ENCODE measurements at regions not wholly inside any gene's neighbourhood (a gene's known extent, or its start where the extent isn't known, plus 50 kb on each side); places are given as distances from the start of the nearest gene placed in this dataset.
"Not testable (repeated sequence)": the region's sequence is repeated elsewhere in the genome, so short reads cannot be mapped to it uniquely, and the experiment has no call there.

DNA sequence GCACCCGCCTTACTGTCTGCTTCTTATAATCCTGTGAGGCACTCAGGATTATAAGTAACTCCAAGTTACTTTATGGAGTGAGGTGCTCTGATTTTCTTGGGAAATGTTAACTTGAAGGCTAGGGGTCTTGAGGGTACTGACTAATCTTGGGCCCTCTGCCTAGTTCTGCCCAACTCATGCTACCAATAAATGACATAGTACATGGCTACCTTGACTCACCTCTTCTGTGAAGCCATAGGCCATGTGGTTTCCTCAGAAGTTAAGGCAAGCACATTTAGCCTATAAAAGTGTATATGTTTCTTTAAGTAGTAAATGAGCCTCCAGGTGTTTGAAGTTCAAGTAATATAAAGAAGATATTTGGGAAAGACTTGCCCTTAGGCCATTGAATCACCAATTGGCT, 99.8 kb upstream of the CASK start:
- Histone ChIP-seq H3K4me1 (ENCODE audit: control insufficient read depth in 2 of 2, insufficient read depth in 2 of 2, low read length in 2 of 2) (no peaks in the 10 kb centered on the region), H3K4me3 (ENCODE audit: low read length in 2 of 2) (no peak overlapping the region), H3K9me3 (ENCODE audit: control insufficient read depth in 2 of 2, low read length in 2 of 2) (no peaks in the 10 kb centered on the region), H3K27ac (ENCODE audit: low read depth in 2 of 2, low read length in 2 of 2) (no peak overlapping the region), H3K36me3 (ENCODE audit: control insufficient read depth in 2 of 2, insufficient read depth in 2 of 2, low read length in 2 of 2) (no peaks in the 10 kb centered on the region), H3K27me3 (ENCODE audit: control insufficient read depth in 2 of 2, insufficient read depth in 2 of 2, low read length in 2 of 2) (peaks cover 0 to 2% of the 10 kb centered on the region in 2 donors), H3K9ac (ENCODE audit: low read depth in 1 of 2, low read length in 2 of 2) (no peak overlapping the region)

DNA sequence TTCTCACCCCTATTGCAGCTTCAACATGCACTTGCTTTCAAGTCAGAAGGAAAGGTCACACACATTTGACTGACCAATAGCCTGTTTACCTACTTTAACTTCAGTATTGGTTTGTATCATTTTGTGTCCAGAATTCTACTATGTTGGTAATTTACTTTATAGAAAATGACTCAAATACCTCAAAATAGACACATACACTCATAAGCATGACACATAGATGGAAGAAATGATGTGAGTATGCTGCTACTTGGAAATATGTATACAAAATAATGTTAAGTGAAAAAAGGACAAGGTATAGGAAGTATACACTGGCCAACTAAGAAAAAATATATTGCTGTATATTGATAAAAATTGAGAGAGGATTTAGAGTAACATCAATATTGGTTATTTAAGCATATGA, 98.8 kb upstream of the CASK start:
- no peak overlapping the region for H3K9ac ChIP-seq (ENCODE audit: low read depth in 1 of 2, low read length in 2 of 2)
- H3K27ac ChIP-seq (ENCODE audit: low read depth in 2 of 2, low read length in 2 of 2): no peak overlapping the region
- peaks cover 0 to 2% of the 10 kb centered on the region in 2 donors for H3K27me3 ChIP-seq (ENCODE audit: control insufficient read depth in 2 of 2, insufficient read depth in 2 of 2, low read length in 2 of 2)
- H3K36me3 ChIP-seq (ENCODE audit: control insufficient read depth in 2 of 2, insufficient read depth in 2 of 2, low read length in 2 of 2): no peaks in the 10 kb centered on the region
- no peaks in the 10 kb centered on the region for H3K4me1 ChIP-seq (ENCODE audit: control insufficient read depth in 2 of 2, insufficient read depth in 2 of 2, low read length in 2 of 2)
- no peaks in the 10 kb centered on the region for H3K9me3 ChIP-seq (ENCODE audit: control insufficient read depth in 2 of 2, low read length in 2 of 2)
- H3K4me3 ChIP-seq (ENCODE audit: low read length in 2 of 2): no peak overlapping the region

GRCh38 chrX:42021058-42021457, 97.7 kb upstream of the CASK start:
- H3K9ac ChIP-seq (ENCODE audit: low read depth in 1 of 2, low read length in 2 of 2): no peak overlapping the region
- no peaks in the 10 kb centered on the region for H3K36me3 ChIP-seq (ENCODE audit: control insufficient read depth in 2 of 2, insufficient read depth in 2 of 2, low read length in 2 of 2)
- H3K4me1 ChIP-seq (ENCODE audit: control insufficient read depth in 2 of 2, insufficient read depth in 2 of 2, low read length in 2 of 2): no peaks in the 10 kb centered on the region
- no peak overlapping the region for H3K4me3 ChIP-seq (ENCODE audit: low read length in 2 of 2)
- peaks cover 0 to 2% of the 10 kb centered on the region in 2 donors for H3K27me3 ChIP-seq (ENCODE audit: control insufficient read depth in 2 of 2, insufficient read depth in 2 of 2, low read length in 2 of 2)
- no peaks in the 10 kb centered on the region for H3K9me3 ChIP-seq (ENCODE audit: control insufficient read depth in 2 of 2, low read length in 2 of 2)
- no peak overlapping the region for H3K27ac ChIP-seq (ENCODE audit: low read depth in 2 of 2, low read length in 2 of 2)

DNA sequence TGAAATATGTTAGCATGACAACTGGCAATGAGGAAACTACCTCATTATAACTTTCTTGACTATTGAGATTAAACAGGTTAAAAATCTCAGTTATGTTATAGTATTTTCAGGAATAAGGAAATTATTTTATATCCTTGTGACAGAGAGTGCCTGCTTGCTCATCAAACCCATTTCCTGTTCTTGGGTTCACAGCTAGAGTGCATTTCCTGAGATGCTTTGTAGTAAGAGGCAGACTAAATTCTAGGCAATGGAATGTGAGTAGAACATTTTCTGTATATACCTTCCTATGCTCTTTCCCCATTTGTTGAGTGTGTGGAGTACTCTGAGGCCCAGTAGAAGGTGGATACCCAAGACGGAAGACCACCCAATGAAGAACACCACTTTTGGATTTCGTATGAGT, 96.9 kb upstream of the CASK start:
- H3K27me3 ChIP-seq (ENCODE audit: control insufficient read depth in 2 of 2, insufficient read depth in 2 of 2, low read length in 2 of 2): peaks cover 0 to 2% of the 10 kb centered on the region in 2 donors
- no peaks in the 10 kb centered on the region for H3K9me3 ChIP-seq (ENCODE audit: control insufficient read depth in 2 of 2, low read length in 2 of 2)
- no peaks in the 10 kb centered on the region for H3K4me1 ChIP-seq (ENCODE audit: control insufficient read depth in 2 of 2, insufficient read depth in 2 of 2, low read length in 2 of 2)
- no peak overlapping the region for H3K27ac ChIP-seq (ENCODE audit: low read depth in 2 of 2, low read length in 2 of 2)
- H3K9ac ChIP-seq (ENCODE audit: low read depth in 1 of 2, low read length in 2 of 2): no peak overlapping the region
- H3K36me3 ChIP-seq (ENCODE audit: control insufficient read depth in 2 of 2, insufficient read depth in 2 of 2, low read length in 2 of 2): no peaks in the 10 kb centered on the region
- H3K4me3 ChIP-seq (ENCODE audit: low read length in 2 of 2): no peak overlapping the region

GRCh38 chrX:42017971-42018370, 94.6 kb upstream of the CASK start:
- no peaks in the 10 kb centered on the region for H3K4me1 ChIP-seq (ENCODE audit: control insufficient read depth in 2 of 2, insufficient read depth in 2 of 2, low read length in 2 of 2)
- H3K36me3 ChIP-seq (ENCODE audit: control insufficient read depth in 2 of 2, insufficient read depth in 2 of 2, low read length in 2 of 2): no peaks in the 10 kb centered on the region
- H3K27me3 ChIP-seq (ENCODE audit: control insufficient read depth in 2 of 2, insufficient read depth in 2 of 2, low read length in 2 of 2): peaks cover 0 to 2% of the 10 kb centered on the region in 2 donors
- H3K9me3 ChIP-seq (ENCODE audit: control insufficient read depth in 2 of 2, low read length in 2 of 2): no peaks in the 10 kb centered on the region
- H3K27ac ChIP-seq (ENCODE audit: low read depth in 2 of 2, low read length in 2 of 2): no peak overlapping the region
- H3K9ac ChIP-seq (ENCODE audit: low read depth in 1 of 2, low read length in 2 of 2): no peak overlapping the region
- no peak overlapping the region for H3K4me3 ChIP-seq (ENCODE audit: low read length in 2 of 2)

DNA sequence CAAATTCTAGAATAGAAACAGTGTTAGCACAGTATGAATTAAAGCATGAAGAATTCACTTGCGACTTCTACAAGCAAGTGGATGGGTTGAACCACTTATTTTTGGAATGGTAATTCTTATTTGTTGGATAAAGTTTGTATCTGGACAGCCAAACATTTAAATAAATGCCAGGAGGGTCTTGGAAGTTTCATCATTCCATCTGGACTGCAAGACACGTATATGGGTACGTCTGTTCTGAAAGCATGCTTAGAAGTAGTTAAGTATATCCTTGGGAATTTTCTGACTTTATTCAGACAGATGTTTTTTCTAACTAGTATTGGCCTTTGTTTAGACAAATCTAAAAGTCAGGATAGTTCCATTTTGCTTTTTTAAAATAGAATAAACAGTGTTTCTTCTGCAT, 77.5 kb upstream of the CASK start:
- Histone ChIP-seq H3K9me3 (ENCODE audit: control insufficient read depth in 2 of 2, low read length in 2 of 2) (no peaks in the 10 kb centered on the region), H3K27me3 (ENCODE audit: control insufficient read depth in 2 of 2, insufficient read depth in 2 of 2, low read length in 2 of 2) (no peaks in the 10 kb centered on the region), H3K36me3 (ENCODE audit: control insufficient read depth in 2 of 2, insufficient read depth in 2 of 2, low read length in 2 of 2) (no peaks in the 10 kb centered on the region), H3K27ac (ENCODE audit: low read depth in 2 of 2, low read length in 2 of 2) (no peak overlapping the region), H3K9ac (ENCODE audit: low read depth in 1 of 2, low read length in 2 of 2) (no peak overlapping the region), H3K4me3 (ENCODE audit: low read length in 2 of 2) (no peak overlapping the region), H3K4me1 (ENCODE audit: control insufficient read depth in 2 of 2, insufficient read depth in 2 of 2, low read length in 2 of 2) (no peaks in the 10 kb centered on the region)

DNA sequence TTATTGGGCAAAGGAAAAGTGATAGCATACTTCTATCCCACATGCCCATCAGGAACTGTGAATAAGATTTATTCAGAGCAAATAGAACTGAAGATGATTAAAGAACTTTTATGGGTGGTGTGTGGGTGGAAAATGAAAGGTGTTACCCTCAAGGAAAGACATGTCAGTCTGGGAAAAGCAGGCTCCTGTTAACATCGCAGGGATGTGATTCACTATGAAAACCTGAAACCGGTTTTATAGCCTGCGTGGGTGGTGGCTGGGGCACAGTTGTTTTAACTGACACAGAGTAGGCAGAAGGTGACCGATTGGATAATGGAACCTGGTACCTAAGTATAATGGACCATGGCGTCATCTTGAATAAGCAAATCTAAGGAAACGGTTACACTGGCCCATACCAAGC, 61.3 kb upstream of the CASK start:
- Histone ChIP-seq H3K9ac (ENCODE audit: low read depth in 1 of 2, low read length in 2 of 2) (no peak overlapping the region), H3K4me3 (ENCODE audit: low read length in 2 of 2) (no peak overlapping the region), H3K36me3 (ENCODE audit: control insufficient read depth in 2 of 2, insufficient read depth in 2 of 2, low read length in 2 of 2) (no peaks in the 10 kb centered on the region), H3K27ac (ENCODE audit: low read depth in 2 of 2, low read length in 2 of 2) (no peak overlapping the region), H3K27me3 (ENCODE audit: control insufficient read depth in 2 of 2, insufficient read depth in 2 of 2, low read length in 2 of 2) (no peaks in the 10 kb centered on the region), H3K9me3 (ENCODE audit: control insufficient read depth in 2 of 2, low read length in 2 of 2) (no peaks in the 10 kb centered on the region), H3K4me1 (ENCODE audit: control insufficient read depth in 2 of 2, insufficient read depth in 2 of 2, low read length in 2 of 2) (no peaks in the 10 kb centered on the region)

GRCh38 chrX:41982953-41983352, 59.6 kb upstream of the CASK start:
- Histone ChIP-seq H3K9ac (ENCODE audit: low read depth in 1 of 2, low read length in 2 of 2) (no peak overlapping the region), H3K36me3 (ENCODE audit: control insufficient read depth in 2 of 2, insufficient read depth in 2 of 2, low read length in 2 of 2) (no peaks in the 10 kb centered on the region), H3K4me3 (ENCODE audit: low read length in 2 of 2) (no peak overlapping the region), H3K27me3 (ENCODE audit: control insufficient read depth in 2 of 2, insufficient read depth in 2 of 2, low read length in 2 of 2) (no peaks in the 10 kb centered on the region), H3K9me3 (ENCODE audit: control insufficient read depth in 2 of 2, low read length in 2 of 2) (no peaks in the 10 kb centered on the region), H3K4me1 (ENCODE audit: control insufficient read depth in 2 of 2, insufficient read depth in 2 of 2, low read length in 2 of 2) (no peaks in the 10 kb centered on the region), H3K27ac (ENCODE audit: low read depth in 2 of 2, low read length in 2 of 2) (no peak overlapping the region)

DNA sequence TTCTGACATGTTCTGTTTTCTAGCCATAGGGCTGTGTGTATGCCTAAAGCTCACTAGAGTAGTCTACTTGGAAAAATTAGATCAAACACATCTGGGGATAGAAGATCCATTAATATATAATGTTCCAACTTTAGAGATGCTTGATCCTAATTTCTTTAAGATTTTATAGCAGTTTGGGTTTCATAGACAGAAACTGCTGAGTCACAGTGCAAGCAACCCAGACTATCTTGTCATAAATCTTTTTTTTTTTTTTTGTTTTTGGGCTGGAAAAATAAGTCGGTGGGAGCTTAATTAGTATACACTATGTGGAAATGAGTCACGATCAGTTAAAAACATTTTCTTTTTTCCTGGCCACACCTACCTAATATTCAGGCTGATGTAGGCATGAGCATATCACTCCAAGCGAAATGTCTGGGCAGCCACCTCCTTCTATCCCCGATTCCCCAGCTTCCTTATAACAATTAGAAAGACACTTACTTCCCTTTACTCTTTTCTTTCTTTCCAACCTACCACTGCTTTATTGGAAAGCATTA, 58.2 kb upstream of the CASK start:
- Histone ChIP-seq H3K9ac (ENCODE audit: low read depth in 1 of 2, low read length in 2 of 2) (no peak overlapping the region), H3K27ac (ENCODE audit: low read depth in 2 of 2, low read length in 2 of 2) (no peak overlapping the region), H3K4me1 (ENCODE audit: control insufficient read depth in 2 of 2, insufficient read depth in 2 of 2, low read length in 2 of 2) (no peaks in the 10 kb centered on the region), H3K9me3 (ENCODE audit: control insufficient read depth in 2 of 2, low read length in 2 of 2) (no peaks in the 10 kb centered on the region), H3K4me3 (ENCODE audit: low read length in 2 of 2) (no peak overlapping the region), H3K36me3 (ENCODE audit: control insufficient read depth in 2 of 2, insufficient read depth in 2 of 2, low read length in 2 of 2) (no peaks in the 10 kb centered on the region), H3K27me3 (ENCODE audit: control insufficient read depth in 2 of 2, insufficient read depth in 2 of 2, low read length in 2 of 2) (no peaks in the 10 kb centered on the region)

GRCh38 chrX:41974677-41975076, 51.3 kb upstream of the CASK start:
- not testable (repeated sequence) for H3K9me3 ChIP-seq (ENCODE audit: control insufficient read depth in 2 of 2, low read length in 2 of 2); H3K9ac ChIP-seq (ENCODE audit: low read depth in 1 of 2, low read length in 2 of 2); H3K4me1 ChIP-seq (ENCODE audit: control insufficient read depth in 2 of 2, insufficient read depth in 2 of 2, low read length in 2 of 2); H3K27me3 ChIP-seq (ENCODE audit: control insufficient read depth in 2 of 2, insufficient read depth in 2 of 2, low read length in 2 of 2); H3K4me3 ChIP-seq (ENCODE audit: low read length in 2 of 2); H3K36me3 ChIP-seq (ENCODE audit: control insufficient read depth in 2 of 2, insufficient read depth in 2 of 2, low read length in 2 of 2); H3K27ac ChIP-seq (ENCODE audit: low read depth in 2 of 2, low read length in 2 of 2)

DNA sequence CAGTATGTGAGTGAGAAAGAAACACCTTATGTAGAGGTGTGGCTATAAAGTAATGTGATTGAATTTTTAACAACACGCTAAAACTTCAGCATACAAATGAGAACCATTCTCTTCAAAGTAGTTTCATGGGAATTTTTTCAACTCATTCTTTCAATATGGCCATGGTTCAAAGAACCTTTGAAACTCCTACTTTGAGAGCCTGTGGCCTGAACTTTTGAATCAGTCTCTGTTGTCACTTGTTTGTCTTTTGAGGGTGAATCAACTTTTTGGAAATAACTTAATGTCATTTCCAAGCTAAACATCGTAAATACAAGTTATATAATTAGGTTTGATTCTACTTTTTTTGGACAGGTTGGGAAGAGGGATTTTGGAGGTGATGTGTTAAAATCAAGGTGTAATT, 49.9 kb upstream of the CASK start:
- peaks cover 0 to 2% of the 10 kb centered on the region in 2 donors for H3K27me3 ChIP-seq (ENCODE audit: control insufficient read depth in 2 of 2, insufficient read depth in 2 of 2, low read length in 2 of 2)
- H3K36me3 ChIP-seq (ENCODE audit: control insufficient read depth in 2 of 2, insufficient read depth in 2 of 2, low read length in 2 of 2): no peaks in the 10 kb centered on the region
- H3K4me3 ChIP-seq (ENCODE audit: low read length in 2 of 2): no peak overlapping the region
- H3K9me3 ChIP-seq (ENCODE audit: control insufficient read depth in 2 of 2, low read length in 2 of 2): no peaks in the 10 kb centered on the region
- H3K9ac ChIP-seq (ENCODE audit: low read depth in 1 of 2, low read length in 2 of 2): no peak overlapping the region
- H3K4me1 ChIP-seq (ENCODE audit: control insufficient read depth in 2 of 2, insufficient read depth in 2 of 2, low read length in 2 of 2): no peaks in the 10 kb centered on the region
- no peak overlapping the region for H3K27ac ChIP-seq (ENCODE audit: low read depth in 2 of 2, low read length in 2 of 2)

Data from mucosa of rectum (tissue), 2 donors.